ENCODE measurements at regions not wholly inside any gene's neighbourhood (a gene's known extent, or its start where the extent isn't known, plus 50 kb on each side); places are given as distances from the start of the nearest gene placed in this dataset.
"Not testable (repeated sequence)": the region's sequence is repeated elsewhere in the genome, so short reads cannot be mapped to it uniquely, and the experiment has no call there.

DNA sequence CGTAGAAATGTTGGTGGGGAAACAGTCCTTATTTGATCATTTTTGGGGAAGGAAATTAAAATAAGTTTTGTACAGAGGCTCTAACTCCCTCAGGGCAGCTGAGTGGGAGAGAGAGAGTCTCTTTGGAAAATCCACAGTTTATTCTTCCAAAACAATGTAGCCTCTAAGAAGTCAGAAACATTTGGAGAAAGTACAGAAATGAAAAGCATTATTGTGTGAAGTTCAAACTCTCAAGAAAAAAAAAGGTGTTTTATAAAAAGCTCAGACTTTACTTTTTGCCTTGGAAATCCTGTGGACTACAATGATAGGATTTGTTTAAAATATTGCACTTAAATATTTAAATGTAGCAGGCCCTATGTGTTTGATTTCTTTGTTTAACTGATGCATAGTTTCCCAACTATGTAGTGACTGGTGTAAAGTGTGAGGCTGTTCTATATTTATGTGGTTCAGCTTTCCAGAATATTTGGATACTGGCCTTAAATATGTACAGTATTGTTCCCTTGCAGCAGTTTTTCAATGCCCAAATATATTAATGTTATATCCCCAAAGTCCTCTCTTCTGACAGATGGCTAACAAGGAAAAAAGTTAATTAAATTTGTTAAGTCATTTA, 82.0 kb upstream of the OTOGL start:
- no peak overlapping the region for H3K9ac ChIP-seq (ENCODE audit: low read length)
- peaks cover 24% of the 10 kb centered on the region for H3K4me1 ChIP-seq (ENCODE audit: insufficient read depth, low read length)
- H3K27me3 ChIP-seq (ENCODE audit: control insufficient read depth in 1 of 2, insufficient read depth in 2 of 2, low read length in 2 of 2) = no peaks in the 10 kb centered on the region
- H3K27ac ChIP-seq (ENCODE audit: low read depth, low read length) = peak overlapping the region; percentile 74
- H3K36me3 ChIP-seq (ENCODE audit: insufficient read depth, low read length) = no peaks in the 10 kb centered on the region
- H3K4me3 ChIP-seq (ENCODE audit: low read depth in 1 of 2, low read length in 2 of 2) = peak overlapping the region in 1 of 2 donors; percentile 4
- H3K9me3 ChIP-seq (ENCODE audit: low read length) = peaks cover 2% of the 10 kb centered on the region

DNA sequence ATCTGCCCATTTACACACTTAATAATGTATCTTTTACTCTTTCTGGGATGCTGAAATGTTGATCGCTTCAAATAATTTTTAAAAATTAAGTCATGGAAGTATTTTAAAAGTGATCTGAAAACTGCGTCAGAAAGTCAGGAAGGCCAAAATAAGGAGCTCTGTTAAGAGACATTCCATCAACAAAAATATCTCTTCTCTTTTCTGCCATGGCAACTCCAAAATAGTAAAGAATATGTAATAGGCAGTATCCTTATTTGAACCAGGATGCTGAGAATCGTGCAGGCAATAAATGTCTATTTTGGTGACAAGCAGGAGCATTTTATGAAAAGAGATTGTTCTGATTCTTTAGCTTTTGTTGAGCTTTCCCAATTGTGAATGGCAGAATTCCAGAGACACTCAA, 81.8 kb upstream of the PPP1R12A start:
- H3K9me3 ChIP-seq (ENCODE audit: low read length) = peaks cover 3% of the 10 kb centered on the region
- no peaks in the 10 kb centered on the region for H3K27me3 ChIP-seq (ENCODE audit: control insufficient read depth in 1 of 2, insufficient read depth in 2 of 2, low read length in 2 of 2)
- H3K4me3 ChIP-seq (ENCODE audit: low read depth in 1 of 2, low read length in 2 of 2) = peak overlapping the region in 1 of 2 donors; percentile 4
- H3K36me3 ChIP-seq (ENCODE audit: insufficient read depth, low read length) = no peaks in the 10 kb centered on the region
- peaks cover 24% of the 10 kb centered on the region for H3K4me1 ChIP-seq (ENCODE audit: insufficient read depth, low read length)
- no peak overlapping the region for H3K9ac ChIP-seq (ENCODE audit: low read length)
- H3K27ac ChIP-seq (ENCODE audit: low read depth, low read length) = peak overlapping the region; percentile 74

DNA sequence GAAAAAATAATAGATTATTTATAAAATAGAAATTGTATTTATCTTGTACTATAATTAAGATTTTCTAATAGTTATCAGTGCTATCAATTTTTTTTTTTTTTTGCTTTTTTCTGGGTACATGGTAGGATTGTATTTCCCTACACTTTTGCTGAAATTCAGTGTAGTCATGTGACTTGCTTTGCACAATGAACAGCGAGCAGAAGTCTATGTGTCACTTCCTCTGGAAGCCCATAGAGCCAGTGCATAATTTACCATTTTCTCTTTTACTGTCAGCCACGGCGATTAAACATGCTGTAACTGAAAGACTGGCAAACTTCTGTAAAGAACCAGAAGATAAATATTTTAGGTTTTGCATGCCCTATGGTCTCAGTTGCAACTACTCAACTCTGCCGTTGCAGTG, 80.8 kb upstream of the PPP1R12A start:
- peaks cover 24% of the 10 kb centered on the region for H3K4me1 ChIP-seq (ENCODE audit: insufficient read depth, low read length)
- H3K9ac ChIP-seq (ENCODE audit: low read length) = no peak overlapping the region
- no peak overlapping the region for H3K27ac ChIP-seq (ENCODE audit: low read depth, low read length)
- H3K9me3 ChIP-seq (ENCODE audit: low read length) = peaks cover 3% of the 10 kb centered on the region
- H3K27me3 ChIP-seq (ENCODE audit: control insufficient read depth in 1 of 2, insufficient read depth in 2 of 2, low read length in 2 of 2) = no peaks in the 10 kb centered on the region
- no peaks in the 10 kb centered on the region for H3K36me3 ChIP-seq (ENCODE audit: insufficient read depth, low read length)
- H3K4me3 ChIP-seq (ENCODE audit: low read depth in 1 of 2, low read length in 2 of 2) = no peak overlapping the region

DNA sequence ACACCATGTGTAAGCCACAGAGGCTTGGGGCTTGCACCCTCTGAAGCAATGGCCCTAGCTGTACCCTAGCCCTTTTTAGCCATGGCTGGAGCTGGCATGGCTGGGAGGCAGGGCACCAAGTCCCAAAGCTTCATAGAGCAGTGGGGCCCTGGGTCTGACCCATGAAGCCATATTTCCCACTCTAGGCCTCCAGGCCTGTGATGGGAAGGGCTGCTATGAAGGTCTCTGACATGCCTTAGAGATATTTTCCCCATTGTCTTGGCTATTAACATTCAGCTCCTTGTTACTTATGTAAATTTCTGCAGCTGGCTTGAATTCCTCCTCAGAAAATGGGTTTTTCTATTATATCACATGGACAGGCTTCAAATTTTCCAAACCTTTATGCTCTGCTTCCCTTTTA, 68.8 kb upstream of the PPP1R12A start:
- H3K9ac ChIP-seq (ENCODE audit: low read length); H3K27me3 ChIP-seq (ENCODE audit: control insufficient read depth in 1 of 2, insufficient read depth in 2 of 2, low read length in 2 of 2); H3K9me3 ChIP-seq (ENCODE audit: low read length); H3K4me1 ChIP-seq (ENCODE audit: insufficient read depth, low read length); H3K4me3 ChIP-seq (ENCODE audit: low read depth in 1 of 2, low read length in 2 of 2); H3K27ac ChIP-seq (ENCODE audit: low read depth, low read length); H3K36me3 ChIP-seq (ENCODE audit: insufficient read depth, low read length): not testable (repeated sequence)

DNA sequence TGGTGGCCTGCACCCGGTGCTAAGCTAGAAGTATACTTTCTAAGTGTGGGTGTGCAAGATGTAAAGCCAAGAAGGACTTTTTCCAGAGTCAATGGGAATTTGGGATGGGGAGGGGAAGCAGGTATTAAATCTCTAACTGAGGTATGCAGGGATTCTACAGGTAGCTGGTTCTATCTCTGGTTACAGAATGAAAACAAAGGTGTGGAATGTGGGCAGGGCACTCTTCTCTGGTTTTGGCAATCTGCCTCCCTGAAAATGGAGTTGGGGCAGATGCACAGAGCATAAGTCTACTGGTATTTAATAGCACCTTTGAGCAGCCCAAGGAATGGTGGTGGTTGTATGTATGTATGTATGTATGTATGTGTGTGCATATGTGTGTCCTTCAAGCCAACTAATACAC, 66.7 kb upstream of the PPP1R12A start:
- no peak overlapping the region for H3K4me3 ChIP-seq (ENCODE audit: low read depth in 1 of 2, low read length in 2 of 2)
- no peaks in the 10 kb centered on the region for H3K36me3 ChIP-seq (ENCODE audit: insufficient read depth, low read length)
- no peaks in the 10 kb centered on the region for H3K27me3 ChIP-seq (ENCODE audit: control insufficient read depth in 1 of 2, insufficient read depth in 2 of 2, low read length in 2 of 2)
- H3K4me1 ChIP-seq (ENCODE audit: insufficient read depth, low read length) = peaks cover 25% of the 10 kb centered on the region
- H3K27ac ChIP-seq (ENCODE audit: low read depth, low read length) = no peak overlapping the region
- H3K9me3 ChIP-seq (ENCODE audit: low read length) = no peaks in the 10 kb centered on the region
- no peak overlapping the region for H3K9ac ChIP-seq (ENCODE audit: low read length)

DNA sequence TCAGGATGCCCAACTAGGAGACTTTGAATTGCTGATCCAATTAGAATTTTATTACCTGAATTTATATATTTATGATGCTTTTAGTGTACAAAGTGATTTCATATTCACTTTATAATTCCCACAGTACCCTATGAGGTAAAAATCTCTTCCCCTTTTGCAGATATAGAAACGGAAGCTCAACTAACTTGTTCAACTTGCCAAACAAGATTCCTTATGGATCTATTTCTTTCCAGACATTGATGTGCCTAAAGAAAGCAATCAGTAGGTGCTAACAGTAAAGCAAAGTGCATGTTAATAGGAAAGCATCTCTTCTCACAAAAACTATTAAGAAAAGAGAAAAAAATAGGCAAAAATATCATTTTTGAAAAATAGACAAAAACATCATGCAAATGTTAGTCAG, 65.9 kb upstream of the PPP1R12A start:
- no peaks in the 10 kb centered on the region for H3K36me3 ChIP-seq (ENCODE audit: insufficient read depth, low read length)
- H3K9ac ChIP-seq (ENCODE audit: low read length) = no peak overlapping the region
- H3K9me3 ChIP-seq (ENCODE audit: low read length) = no peaks in the 10 kb centered on the region
- H3K4me3 ChIP-seq (ENCODE audit: low read depth in 1 of 2, low read length in 2 of 2) = no peak overlapping the region
- peaks cover 26% of the 10 kb centered on the region for H3K4me1 ChIP-seq (ENCODE audit: insufficient read depth, low read length)
- H3K27me3 ChIP-seq (ENCODE audit: control insufficient read depth in 1 of 2, insufficient read depth in 2 of 2, low read length in 2 of 2) = no peaks in the 10 kb centered on the region
- H3K27ac ChIP-seq (ENCODE audit: low read depth, low read length) = no peak overlapping the region

DNA sequence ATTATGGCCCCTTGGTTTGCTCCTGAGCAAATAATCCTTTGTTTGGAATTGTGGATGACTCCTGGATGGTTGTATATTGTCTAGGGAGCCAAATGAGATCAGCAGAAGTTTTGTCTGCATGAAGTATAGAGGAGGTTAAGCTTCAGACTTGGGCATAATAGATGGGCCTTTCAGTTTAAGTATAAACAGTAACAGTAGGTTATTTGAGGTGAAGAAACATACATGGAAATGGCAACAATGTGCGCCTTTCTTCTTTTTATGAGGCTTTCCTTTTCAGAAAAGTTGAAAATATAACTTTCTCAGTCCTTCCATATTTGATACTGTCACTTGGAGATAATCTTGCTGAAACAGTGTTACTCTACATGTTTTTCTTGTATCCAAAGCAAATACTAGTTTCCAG, 63.7 kb upstream of the PPP1R12A start:
- Histone ChIP-seq H3K4me3 (ENCODE audit: low read depth in 1 of 2, low read length in 2 of 2) (no peak overlapping the region), H3K36me3 (ENCODE audit: insufficient read depth, low read length) (no peaks in the 10 kb centered on the region), H3K9ac (ENCODE audit: low read length) (no peak overlapping the region), H3K4me1 (ENCODE audit: insufficient read depth, low read length) (peaks cover 26% of the 10 kb centered on the region), H3K27me3 (ENCODE audit: control insufficient read depth in 1 of 2, insufficient read depth in 2 of 2, low read length in 2 of 2) (no peaks in the 10 kb centered on the region), H3K9me3 (ENCODE audit: low read length) (no peaks in the 10 kb centered on the region), H3K27ac (ENCODE audit: low read depth, low read length) (peak overlapping the region; percentile 12)

DNA sequence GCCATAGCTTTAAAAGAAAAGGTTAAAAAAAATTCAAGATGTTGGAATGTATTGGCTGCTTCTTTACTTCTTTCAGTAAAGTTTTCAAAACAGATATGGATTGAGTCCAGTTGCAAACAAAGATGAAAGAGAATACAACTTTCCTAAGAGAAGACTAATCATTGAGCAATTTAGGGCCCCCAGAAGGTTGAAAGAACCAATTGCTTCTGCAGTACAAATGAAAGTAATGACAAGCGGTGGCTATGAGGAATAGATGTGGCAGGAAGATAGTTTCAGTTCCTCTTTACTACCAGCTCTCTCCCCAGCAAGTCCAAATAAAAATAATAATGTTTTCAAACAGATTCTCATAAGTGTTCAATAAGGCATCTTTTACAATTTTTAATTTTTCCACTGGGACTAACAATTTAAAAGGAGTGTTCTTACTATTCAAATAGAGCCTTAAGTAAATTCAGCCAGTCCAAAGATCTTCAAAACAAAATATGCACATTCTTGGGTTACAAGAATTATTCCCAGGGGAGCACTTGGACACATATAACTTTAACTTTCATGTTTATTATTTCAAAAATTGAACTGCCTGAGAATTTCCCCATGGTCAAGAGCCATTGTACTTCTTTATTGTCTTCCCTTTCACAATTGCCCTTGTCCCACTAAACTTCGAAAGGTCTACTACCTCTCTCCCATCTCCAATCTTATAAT, 62.3 kb upstream of the PPP1R12A start:
- Histone ChIP-seq H3K27ac (ENCODE audit: low read depth, low read length) (no peak overlapping the region), H3K9ac (ENCODE audit: low read length) (no peak overlapping the region), H3K9me3 (ENCODE audit: low read length) (no peaks in the 10 kb centered on the region), H3K4me1 (ENCODE audit: insufficient read depth, low read length) (peaks cover 26% of the 10 kb centered on the region), H3K27me3 (ENCODE audit: control insufficient read depth in 1 of 2, insufficient read depth in 2 of 2, low read length in 2 of 2) (no peaks in the 10 kb centered on the region), H3K4me3 (ENCODE audit: low read depth in 1 of 2, low read length in 2 of 2) (no peak overlapping the region), H3K36me3 (ENCODE audit: insufficient read depth, low read length) (no peaks in the 10 kb centered on the region)

DNA sequence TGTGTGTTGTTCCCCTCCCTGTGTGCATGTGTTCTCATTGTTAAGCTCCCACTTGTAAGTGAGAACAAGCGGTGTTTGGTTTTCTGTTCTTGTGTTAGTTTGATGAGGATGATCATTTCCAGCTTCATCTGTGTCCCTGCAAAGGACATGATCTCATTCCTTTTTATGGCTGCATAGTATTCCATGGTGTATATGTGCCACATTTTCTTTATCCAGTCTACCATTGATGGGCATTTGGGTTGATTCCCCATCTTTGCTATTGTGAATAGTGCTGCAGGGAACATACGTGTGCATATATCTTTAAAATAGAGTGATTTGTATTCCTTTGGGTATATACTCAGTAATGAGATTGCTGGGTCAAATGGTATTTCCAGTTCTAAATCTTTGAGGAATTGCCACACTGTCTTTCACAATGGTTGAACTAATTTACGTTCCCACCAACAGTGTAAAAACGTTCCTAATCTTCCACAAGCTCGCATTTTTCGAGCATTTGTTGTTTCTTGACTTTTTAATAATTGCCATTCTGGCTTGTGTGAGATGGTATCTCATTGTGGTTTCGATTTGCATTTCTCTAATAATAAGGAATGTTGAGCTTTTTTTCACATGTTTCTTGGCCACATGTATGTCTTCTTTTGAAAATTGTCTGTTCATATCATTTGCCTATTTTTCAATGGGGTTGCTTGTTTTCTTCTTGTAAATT, 60.6 kb upstream of the PPP1R12A start:
- H3K4me1 ChIP-seq (ENCODE audit: insufficient read depth, low read length) = peaks cover 32% of the 10 kb centered on the region
- not testable (repeated sequence) for H3K27ac ChIP-seq (ENCODE audit: low read depth, low read length); H3K9me3 ChIP-seq (ENCODE audit: low read length); H3K9ac ChIP-seq (ENCODE audit: low read length); H3K36me3 ChIP-seq (ENCODE audit: insufficient read depth, low read length); H3K4me3 ChIP-seq (ENCODE audit: low read depth in 1 of 2, low read length in 2 of 2); H3K27me3 ChIP-seq (ENCODE audit: control insufficient read depth in 1 of 2, insufficient read depth in 2 of 2, low read length in 2 of 2)

DNA sequence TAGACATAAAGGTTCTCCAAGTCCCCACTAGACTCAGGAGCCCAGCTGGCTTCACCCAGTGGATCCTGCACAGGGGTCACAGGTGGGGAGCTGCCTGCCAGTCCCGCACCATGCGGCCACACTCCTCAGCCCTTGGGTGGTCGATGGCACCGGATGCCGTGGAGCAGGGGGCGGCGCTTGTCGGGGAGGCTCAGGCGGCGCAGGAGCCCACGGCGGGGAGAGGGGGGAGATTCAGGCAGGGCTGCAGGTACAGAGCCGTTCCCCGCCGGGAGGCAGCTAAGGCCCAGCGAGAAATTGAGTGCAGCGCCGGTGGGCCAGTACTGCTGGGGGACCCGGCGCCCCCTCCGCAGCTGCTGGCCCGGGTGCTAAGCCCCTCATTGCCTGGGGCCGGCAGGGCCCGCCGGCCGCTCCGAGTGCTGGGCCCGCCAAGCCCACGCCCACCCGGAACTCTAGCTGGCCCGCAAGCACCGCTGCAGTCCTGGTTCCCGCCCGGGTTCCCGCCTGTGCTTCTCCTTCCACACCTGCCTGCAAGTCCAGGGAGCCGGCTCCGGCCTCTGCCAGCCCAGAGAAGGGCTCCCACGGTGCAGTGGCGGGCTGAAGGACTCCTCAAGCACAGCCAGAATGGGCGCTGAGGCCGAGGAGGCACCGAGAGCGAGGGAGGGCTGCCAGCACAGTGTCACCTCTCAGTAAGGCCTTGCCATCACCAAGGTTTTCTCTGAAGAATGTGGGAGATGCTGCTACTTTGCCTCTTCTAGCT, 58.4 kb upstream of the PPP1R12A start:
- Histone ChIP-seq H3K27me3 (ENCODE audit: control insufficient read depth in 1 of 2, insufficient read depth in 2 of 2, low read length in 2 of 2) (no peaks in the 10 kb centered on the region), H3K4me1 (ENCODE audit: insufficient read depth, low read length) (peaks cover 20% of the 10 kb centered on the region), H3K36me3 (ENCODE audit: insufficient read depth, low read length) (no peaks in the 10 kb centered on the region), H3K27ac (ENCODE audit: low read depth, low read length) (no peak overlapping the region), H3K9me3 (ENCODE audit: low read length) (no peaks in the 10 kb centered on the region), H3K4me3 (ENCODE audit: low read depth in 1 of 2, low read length in 2 of 2) (no peak overlapping the region), H3K9ac (ENCODE audit: low read length) (no peak overlapping the region)

DNA sequence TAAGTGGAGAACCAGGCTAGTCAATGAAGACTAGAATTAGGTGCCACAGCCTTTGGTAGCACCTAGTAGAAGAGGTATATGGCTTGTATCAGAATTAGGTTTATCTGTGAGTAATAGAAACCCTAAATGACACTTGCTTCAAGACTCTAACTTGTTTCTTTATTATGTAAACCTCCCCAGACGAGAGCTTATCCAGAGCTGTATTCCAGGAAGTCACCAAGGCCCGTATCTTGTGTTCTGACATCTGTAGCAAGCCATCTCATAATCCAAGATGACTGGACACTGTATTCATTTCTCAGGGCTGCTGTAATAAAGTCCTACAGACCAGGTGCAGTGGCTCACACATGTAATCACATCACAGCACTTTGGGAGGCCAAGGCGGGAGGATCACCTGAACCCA, 56.7 kb upstream of the PPP1R12A start:
- H3K9me3 ChIP-seq (ENCODE audit: low read length) = no peaks in the 10 kb centered on the region
- no peak overlapping the region for H3K27ac ChIP-seq (ENCODE audit: low read depth, low read length)
- H3K9ac ChIP-seq (ENCODE audit: low read length) = no peak overlapping the region
- H3K36me3 ChIP-seq (ENCODE audit: insufficient read depth, low read length) = no peaks in the 10 kb centered on the region
- no peak overlapping the region for H3K4me3 ChIP-seq (ENCODE audit: low read depth in 1 of 2, low read length in 2 of 2)
- peaks cover 8% of the 10 kb centered on the region for H3K4me1 ChIP-seq (ENCODE audit: insufficient read depth, low read length)
- H3K27me3 ChIP-seq (ENCODE audit: control insufficient read depth in 1 of 2, insufficient read depth in 2 of 2, low read length in 2 of 2) = no peaks in the 10 kb centered on the region

Data from muscle layer of colon (tissue), 2 donors.